ENCODE measurements at regions not wholly inside any gene's neighbourhood (a gene's known extent, or its start where the extent isn't known, plus 50 kb on each side); places are given as distances from the start of the nearest gene placed in this dataset.
"Not testable (repeated sequence)": the region's sequence is repeated elsewhere in the genome, so short reads cannot be mapped to it uniquely, and the experiment has no call there.

GRCh38 chr18:47397671-47398319 is 146.3 kb upstream of the SKOR2 start:
- DNase-seq: no peak

GRCh38 chr18:47391665-47392064 is 140.2 kb upstream of the SKOR2 start:
- no peak for DNase-seq

GRCh38 chr18:47390410-47391024 is 139.1 kb upstream of the SKOR2 start:
- no peak for DNase-seq

GRCh38 chr18:47389210-47389609 is 137.8 kb upstream of the SKOR2 start:
- no peak for DNase-seq

GRCh38 chr18:47387864-47388263 is 136.4 kb upstream of the SKOR2 start:
- DNase-seq: no peak

GRCh38 chr18:47383729-47384128 is 132.3 kb upstream of the SKOR2 start:
- no peak for DNase-seq

- DNase-seq: no peak
Observed at GRCh38 chr18:47381975-47382570, 130.6 kb upstream of the SKOR2 start.

GRCh38 chr18:47380153-47380552 is 128.7 kb upstream of the SKOR2 start:
- DNase-seq: no peak

GRCh38 chr18:47373465-47373864 is 122.0 kb upstream of the SKOR2 start:
- no peak for DNase-seq

GRCh38 chr18:47370052-47370451 is 118.6 kb upstream of the SKOR2 start:
- DNase-seq: no peak

GRCh38 chr18:47354061-47354460 is 102.6 kb upstream of the SKOR2 start:
- not testable (repeated sequence) for DNase-seq

- no peak for DNase-seq
Observed at GRCh38 chr18:47346016-47346415, 94.6 kb upstream of the SKOR2 start.

GRCh38 chr18:47345291-47345690 is 93.8 kb upstream of the SKOR2 start:
- no peak for DNase-seq

- no peak for DNase-seq
Observed at GRCh38 chr18:47343291-47343690, 91.8 kb upstream of the SKOR2 start.

GRCh38 chr18:47342566-47342965 is 91.1 kb upstream of the SKOR2 start:
- DNase-seq: no peak

GRCh38 chr18:47341678-47342077 is 90.2 kb upstream of the SKOR2 start:
- no peak for DNase-seq

- no peak for DNase-seq
Observed at GRCh38 chr18:47334966-47335365, 83.5 kb upstream of the SKOR2 start.

GRCh38 chr18:47333926-47334635 is 82.6 kb upstream of the SKOR2 start:
- no peak for DNase-seq

GRCh38 chr18:47331641-47332040 is 80.2 kb upstream of the SKOR2 start:
- DNase-seq: no peak

- DNase-seq: no peak
Observed at GRCh38 chr18:47331026-47331425, 79.6 kb upstream of the SKOR2 start.

- no peak for DNase-seq
Observed at GRCh38 chr18:47323158-47323557, 71.7 kb upstream of the SKOR2 start.

- DNase-seq: no peak
Observed at GRCh38 chr18:47321815-47322214, 70.4 kb upstream of the SKOR2 start.

GRCh38 chr18:47317824-47318508 is 66.5 kb upstream of the SKOR2 start:
- DNase-seq: no peak
